Dedifferentiated amniotic fluid mesenchymal stem cell (primary cell): ENCODE measurements at regions not wholly inside any gene's neighbourhood (a gene's known extent, or its start where the extent isn't known, plus 50 kb on each side); places are given as distances from the start of the nearest gene placed in this dataset.
"Not testable (repeated sequence)": the region's sequence is repeated elsewhere in the genome, so short reads cannot be mapped to it uniquely, and the experiment has no call there.

ENCODE experiments used
- DNase-seq: peaks from one replicate; pipeline ENCODE4 v3.0.0-alpha.2; 2016; ENCODE audit errors: extremely low spot score

GRCh38 chr5:83404182-83404716 is 67.3 kb upstream of the VCAN start:
- DNase-seq = no peak

GRCh38 chr5:83405662-83406061 is 65.9 kb upstream of the VCAN start:
- DNase-seq = no peak

- no peak for DNase-seq
These were observed 64.6 kb upstream of the VCAN start for GRCh38 chr5:83406906-83407305.

- DNase-seq = no peak
These were observed 63.6 kb upstream of the VCAN start for GRCh38 chr5:83407931-83408330.

GRCh38 chr5:83408719-83409118 is 62.8 kb upstream of the VCAN start:
- no peak for DNase-seq

- DNase-seq = not testable (repeated sequence)
These were observed 61.8 kb upstream of the VCAN start for GRCh38 chr5:83409776-83410175.

- not testable (repeated sequence) for DNase-seq
These were observed 61.2 kb upstream of the VCAN start for GRCh38 chr5:83410319-83410718.

- DNase-seq = peak; percentile 82
These were observed 56.9 kb upstream of the VCAN start for GRCh38 chr5:83414601-83415000.

- DNase-seq = no peak
These were observed 53.7 kb upstream of the VCAN start for GRCh38 chr5:83417884-83418283.

- no peak for DNase-seq
These were observed 52.9 kb upstream of the VCAN start for GRCh38 chr5:83418356-83419321.
